Bone marrow (tissue), 2 donors: ENCODE measurements at regions not wholly inside any gene's neighbourhood (a gene's known extent, or its start where the extent isn't known, plus 50 kb on each side); places are given as distances from the start of the nearest gene placed in this dataset.
A peak's percentile ranks its signal among the peaks of the same experiment; 100 is the strongest.

Experiments
- DNase-seq, 2 donors: peaks; one replicate each; lab custom pipeline; 2025; lab: John Stamatoyannopoulos, UW

- no peak for DNase-seq
Observed at GRCh38 chr11:42490506-42490905, 821.3 kb upstream of the API5 start.

- no peak for DNase-seq
Observed at GRCh38 chr11:42494459-42494858, 817.3 kb upstream of the API5 start.

DNA sequence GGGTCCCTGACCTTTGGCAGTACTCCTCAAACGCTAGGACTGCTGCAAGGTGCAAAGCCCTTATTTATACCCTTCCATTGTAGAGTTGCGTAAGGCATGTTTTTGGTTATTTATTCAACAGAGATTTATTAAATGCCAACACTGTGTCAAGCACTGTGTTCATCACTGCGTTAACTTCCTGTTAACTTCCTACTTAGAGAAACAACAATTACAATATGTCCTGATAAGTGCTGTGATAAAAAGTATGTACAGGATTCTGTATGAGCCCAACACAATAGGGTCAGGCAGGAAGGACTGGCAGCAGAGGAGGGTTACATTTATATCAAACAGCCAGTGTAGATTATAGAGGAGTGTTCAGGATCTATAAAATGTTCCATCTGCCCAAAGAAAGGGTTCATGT, 812.8 kb upstream of the API5 start:
- no peak for DNase-seq

GRCh38 chr11:42502151-42502550, 809.6 kb upstream of the API5 start:
- DNase-seq = no peak

GRCh38 chr11:42521994-42522393, 789.8 kb upstream of the API5 start:
- DNase-seq = no peak

- DNase-seq = peak in 1 of 2 donors; percentile 3
Observed at GRCh38 chr11:42524534-42525227, 787.1 kb upstream of the API5 start.

- no peak for DNase-seq
Observed at GRCh38 chr11:42526426-42526825, 785.4 kb upstream of the API5 start.

GRCh38 chr11:42528471-42528870, 783.3 kb upstream of the API5 start:
- DNase-seq = no peak

DNA sequence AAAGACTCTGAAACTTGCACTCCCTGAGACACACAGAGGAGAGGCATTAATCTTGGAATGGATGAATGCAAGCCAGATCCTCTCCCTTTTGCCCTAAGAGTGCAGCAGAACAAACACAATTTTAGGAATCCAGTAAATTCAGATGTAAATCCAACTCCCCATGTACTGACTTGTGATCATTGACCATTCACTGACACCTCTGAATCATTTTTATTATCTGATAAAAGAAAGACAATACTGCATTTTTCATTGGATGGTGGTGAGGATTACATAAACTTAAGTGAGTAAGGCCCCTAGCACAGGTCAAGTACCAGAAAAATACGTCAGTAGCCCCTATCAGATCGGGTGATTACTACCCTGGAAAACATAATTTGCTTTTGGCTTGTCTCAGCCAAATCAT, 782.9 kb upstream of the API5 start:
- DNase-seq = no peak

DNA sequence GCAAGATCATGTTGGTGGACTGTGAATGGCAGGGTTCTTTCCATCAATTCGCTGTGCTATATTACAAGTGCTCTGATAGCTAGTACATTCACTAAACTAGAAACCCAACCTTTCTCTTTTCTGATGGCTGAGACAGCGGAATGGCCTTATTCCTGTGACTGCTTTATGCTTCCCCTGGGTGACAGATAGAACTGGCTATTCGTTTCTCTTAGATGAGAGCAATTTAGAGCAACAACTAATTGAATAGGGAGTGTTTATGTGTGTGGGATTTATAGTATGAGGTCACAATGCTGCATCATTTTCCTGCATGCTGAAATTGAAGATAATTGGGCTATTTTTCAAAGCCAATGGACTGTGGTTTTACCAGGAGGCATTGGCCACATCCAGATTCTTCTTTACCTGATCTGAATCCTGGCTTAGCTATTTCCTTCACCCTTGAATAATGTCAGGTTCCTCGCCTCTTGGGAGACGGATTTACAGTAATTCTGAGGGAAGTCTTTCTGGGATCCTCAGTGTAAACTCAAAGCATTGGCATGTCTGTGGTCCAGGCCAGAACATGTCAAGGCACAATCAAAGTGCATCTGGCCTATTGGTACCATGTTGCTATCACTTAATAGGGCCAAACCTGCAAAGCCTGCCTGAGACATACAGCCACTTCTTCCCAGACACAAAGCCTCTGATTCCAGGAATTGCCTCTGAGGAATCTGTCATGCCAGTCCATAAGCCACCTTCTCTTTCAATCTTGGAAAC, 775.0 kb upstream of the API5 start:
- DNase-seq = no peak

DNA sequence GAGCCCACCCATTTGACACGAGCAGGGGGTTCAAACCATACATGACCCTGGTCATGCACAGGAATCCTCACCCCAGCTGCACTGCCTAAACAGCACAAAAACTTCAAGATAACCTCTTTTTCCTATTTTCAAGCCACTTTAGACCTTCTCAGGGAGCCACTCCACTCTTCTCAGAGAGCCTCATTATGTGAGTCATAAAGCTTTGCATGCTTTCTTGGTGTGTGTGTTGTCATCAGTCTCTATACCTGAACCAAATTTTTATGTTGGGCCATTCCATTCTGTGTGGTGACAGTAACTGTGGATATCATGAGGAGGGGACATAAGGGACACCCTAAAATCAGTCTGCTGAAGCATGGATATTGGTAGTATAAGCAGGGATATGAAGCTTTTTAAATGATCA, 769.5 kb upstream of the API5 start:
- DNase-seq = no peak

DNA sequence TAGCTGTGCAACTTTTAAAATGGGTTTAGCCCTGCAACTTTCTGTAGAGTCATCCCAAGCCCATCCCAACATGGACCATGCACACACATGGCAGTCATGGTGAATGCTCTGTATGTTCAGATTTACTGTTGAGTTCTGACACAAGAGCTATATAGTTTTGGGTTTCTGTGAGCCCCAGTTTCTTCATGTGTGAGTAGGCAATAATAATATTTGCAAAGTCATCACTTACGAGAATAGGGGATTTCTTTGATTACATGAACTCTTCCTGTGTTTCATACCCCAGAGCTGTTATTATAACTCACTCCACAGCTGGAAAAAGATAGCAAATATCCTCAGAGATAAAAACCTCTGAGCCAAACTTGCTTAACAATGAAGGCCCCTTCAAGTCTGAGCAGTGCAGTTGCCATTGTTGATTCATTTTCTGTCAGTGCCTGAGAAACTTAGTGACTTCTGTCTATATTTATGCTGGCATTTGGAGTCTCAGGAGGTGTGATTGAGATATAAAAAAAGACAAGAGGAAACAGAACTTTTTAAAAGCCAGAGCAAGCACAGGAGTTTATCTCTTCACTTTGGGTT, 767.9 kb upstream of the API5 start:
- DNase-seq = no peak

- no peak for DNase-seq
Observed at GRCh38 chr11:42544726-42545125, 767.1 kb upstream of the API5 start.

GRCh38 chr11:42545954-42546353, 765.8 kb upstream of the API5 start:
- no peak for DNase-seq

GRCh38 chr11:42552786-42553185, 759.0 kb upstream of the API5 start:
- DNase-seq = no peak

DNA sequence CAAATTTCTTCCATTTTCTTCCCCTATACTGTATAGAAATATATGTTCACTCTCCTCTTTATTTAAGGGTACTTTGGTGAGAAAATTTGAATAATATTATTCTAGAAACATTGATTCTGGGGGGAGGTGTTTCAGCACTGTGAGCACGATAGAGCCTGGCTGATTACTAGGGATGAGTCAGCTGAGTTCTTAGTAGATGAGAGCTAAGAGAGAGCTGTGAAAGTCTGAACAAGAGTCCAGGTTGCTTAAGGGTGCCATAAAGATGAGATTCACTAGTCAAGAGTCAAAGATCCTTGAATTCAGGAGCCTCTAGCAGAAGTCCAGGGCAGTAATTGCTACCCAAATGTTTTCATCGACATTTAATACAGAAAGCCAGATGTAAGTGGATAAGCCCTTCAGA, 756.6 kb upstream of the API5 start:
- no peak for DNase-seq

- DNase-seq = no peak
Observed at GRCh38 chr11:42571131-42571877, 740.5 kb upstream of the API5 start.

DNA sequence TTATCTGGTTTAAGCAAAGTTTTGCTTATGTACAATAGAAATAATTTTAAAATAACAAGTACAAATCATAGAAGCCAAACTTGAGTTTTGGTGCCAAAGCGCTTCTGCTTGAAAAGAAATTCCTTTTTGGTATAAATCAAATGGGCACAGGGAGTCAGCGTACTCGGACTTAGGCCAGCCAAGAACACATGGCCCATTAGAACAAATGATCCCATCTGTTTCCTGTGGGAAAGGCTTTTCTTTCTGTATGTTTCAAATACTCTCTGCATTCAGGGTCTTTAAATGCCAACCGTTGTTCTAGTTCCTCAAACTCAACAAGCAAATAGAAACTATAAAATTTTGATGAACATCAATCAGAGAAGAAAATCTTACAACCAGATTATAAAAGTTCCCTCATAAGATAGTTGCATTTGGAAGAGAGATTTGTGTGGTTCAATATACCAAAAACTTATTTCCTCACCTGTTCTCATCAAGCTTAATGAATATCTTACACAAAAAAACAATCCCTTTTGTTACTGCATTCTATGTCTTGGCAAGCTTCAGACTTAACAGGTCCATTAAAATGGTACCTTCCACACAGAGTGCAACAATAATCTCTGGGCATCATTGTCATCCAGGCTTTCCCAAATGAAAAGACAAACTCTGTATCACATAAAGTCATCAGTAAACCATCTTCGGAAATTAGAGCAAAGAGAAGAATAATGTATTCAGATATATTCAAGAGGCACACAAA, 739.8 kb upstream of the API5 start:
- no peak for DNase-seq

DNA sequence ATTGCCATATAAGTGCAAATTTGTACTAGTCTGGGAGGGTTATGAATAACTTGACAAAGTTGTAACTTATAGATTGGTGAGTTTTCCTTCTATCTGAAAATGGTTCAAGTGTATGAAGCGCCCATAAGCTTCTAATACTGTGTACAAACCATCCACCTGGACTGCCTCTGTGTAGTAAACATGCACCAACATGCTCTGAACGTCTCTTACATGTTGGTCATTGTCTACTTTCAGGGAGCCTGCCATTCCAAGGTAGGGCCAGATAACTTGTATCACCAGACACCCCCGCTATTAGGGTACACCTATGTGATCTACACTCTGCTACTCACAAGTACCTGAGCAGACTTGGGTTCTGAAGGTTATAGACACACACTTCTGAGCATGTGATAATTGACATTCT, 735.5 kb upstream of the API5 start:
- DNase-seq = no peak

DNA sequence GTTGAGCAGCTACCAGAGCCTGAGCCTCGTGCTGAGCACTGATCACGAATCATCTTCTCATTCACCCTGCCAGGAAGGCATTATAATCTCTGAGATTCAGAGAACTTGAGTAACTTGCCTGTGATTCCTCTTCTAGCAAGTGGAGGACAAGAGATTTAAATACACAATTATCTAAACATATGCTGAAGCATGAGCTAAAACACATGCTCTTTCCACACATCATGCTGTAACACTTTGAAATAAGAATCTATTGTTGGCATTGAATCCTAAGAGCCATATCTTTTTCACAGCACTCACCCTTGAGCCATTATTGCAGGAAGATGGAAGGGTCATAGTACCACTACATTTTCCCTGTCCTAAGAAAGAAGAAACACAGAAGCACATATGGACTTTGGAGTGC, 722.5 kb upstream of the API5 start:
- no peak for DNase-seq

- DNase-seq = no peak
Observed at GRCh38 chr11:42591841-42592240, 720.0 kb upstream of the API5 start.

DNA sequence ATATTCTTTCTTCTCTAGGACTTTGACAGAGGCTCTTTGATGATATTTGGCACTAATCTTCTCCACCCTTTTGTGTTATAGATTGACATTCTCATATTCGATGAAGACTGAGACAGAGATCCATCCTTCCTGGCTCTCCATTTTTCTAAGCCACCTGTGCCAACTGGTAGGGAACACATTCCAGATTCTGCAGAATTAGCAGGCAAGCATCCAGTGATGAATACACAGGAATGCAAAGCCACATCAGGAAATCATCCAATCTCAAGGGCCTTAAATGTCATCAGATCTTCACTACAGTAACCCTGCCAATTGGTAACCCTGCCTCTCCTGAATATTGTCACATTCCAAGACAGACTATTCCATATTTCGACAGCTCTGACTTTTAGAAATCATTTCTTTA, 718.4 kb upstream of the API5 start:
- no peak for DNase-seq
